ENCODE measurements at regions not wholly inside any gene's neighbourhood (a gene's known extent, or its start where the extent isn't known, plus 50 kb on each side); places are given as distances from the start of the nearest gene placed in this dataset.
A peak's percentile ranks its signal among the peaks of the same experiment; 100 is the strongest.

- TF ChIP-seq CTCF (conservative IDR thresholded peaks at IDR 0.05; ENCODE audit: low read depth, low read length) (peak; percentile 44), EZH2phosphoT487 (IDR thresholded peaks at IDR 0.05; ENCODE audit: borderline replicate concordance, low read length) (no peak)
These were observed 345.1 kb downstream of the LMO4 start for GRCh38 chr1:87673748-87674147.

Measured in PC-3 (cell line).